GM12878 (cell line): ENCODE measurements at regions not wholly inside any gene's neighbourhood (a gene's known extent, or its start where the extent isn't known, plus 50 kb on each side); places are given as distances from the start of the nearest gene placed in this dataset.

ENCODE experiments used
- ATF3 ChIP-seq: IDR thresholded peaks from 2 replicates; pipeline ENCODE4 v1.6.1; 2011; ENCODE audit warnings: low read depth, mild to moderate bottlenecking, low read length, moderate library complexity, borderline replicate concordance; ENCODE audit errors: extremely low read depth
- EP300 ChIP-seq, 2 experiments: fragments of 150-350 bp in 1 of 2; IDR thresholded peaks; 2 replicates each; pipeline ENCODE4 v1.6.1; 2011 to 2012; ENCODE audit warnings: low read depth in 2 of 2, low read length in 2 of 2, borderline replicate concordance in 1 of 2, improper control_type of control experiment in 1 of 2, inconsistent platforms in 1 of 2; ENCODE audit not compliant: control insufficient read depth in 1 of 2
- LARP7 ChIP-seq: fragments of 450-650 bp; IDR thresholded peaks from 2 replicates; pipeline ENCODE4 v1.6.1; 2017; ENCODE audit warnings: mild to moderate bottlenecking
- POLR2A ChIP-seq: IDR thresholded peaks from 2 replicates; pipeline ENCODE4 v1.6.1; 2011; ENCODE audit warnings: low read depth, mild to moderate bottlenecking, low read length
- POLR2AphosphoS5 ChIP-seq: IDR thresholded peaks from 2 replicates; pipeline ENCODE4 v1.6.1; 2011; ENCODE audit warnings: mild to moderate bottlenecking, low read length, inconsistent platforms
- ZNF217 ChIP-seq: fragments of 450-650 bp; IDR thresholded peaks from 2 replicates; pipeline ENCODE4 v1.6.1; 2017; ENCODE audit warnings: antibody characterized with exemption, mild to moderate bottlenecking
- TF ChIP-seq, protein P1 (sequence below), 3 experiments: IDR thresholded peaks in 2 of 3; conservative IDR thresholded peaks in 1 of 3; 2 replicates each; pipeline ENCODE4 v1.5.1; 2011; ENCODE audit warnings: low read depth in 3 of 3, low read length in 3 of 3, mild to moderate bottlenecking in 3 of 3, control low read depth in 2 of 3, moderate library complexity in 2 of 3, inconsistent platforms in 1 of 3, mixed read lengths in 1 of 3; ENCODE audit not compliant: control insufficient read depth in 2 of 3, insufficient read depth in 1 of 3; ENCODE audit errors: extremely low read depth in 1 of 3

DNA sequence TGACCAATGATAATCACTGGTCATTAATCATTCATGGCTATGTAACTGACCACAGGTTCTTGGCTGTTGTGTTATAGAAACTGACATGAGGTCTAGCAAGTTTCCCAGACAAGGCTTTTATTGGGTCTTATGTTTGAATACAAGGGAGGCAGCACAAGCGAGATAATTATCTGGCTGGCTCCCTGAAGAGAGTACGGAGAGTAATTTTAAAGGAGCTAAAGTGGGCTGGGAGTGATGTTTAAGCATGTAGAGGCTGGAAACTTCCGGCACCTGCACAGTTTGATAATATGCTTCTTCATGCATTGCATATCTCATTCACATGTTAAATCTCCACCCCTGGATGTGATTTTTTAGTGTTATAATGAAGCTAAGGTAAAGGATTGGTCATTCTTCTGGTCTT is 116.2 kb upstream of the KCNK1 start:
- TF ChIP-seq POLR2AphosphoS5, result no peak
- no peak for TF ChIP-seq LARP7
- no peak for TF ChIP-seq ATF3
- TF ChIP-seq EP300 (IDR thresholded peaks at IDR 0.05; ENCODE audit: borderline replicate concordance in 1 of 2, control insufficient read depth in 1 of 2, low read depth in 2 of 2, low read length in 2 of 2), result no peak
- no peak for TF ChIP-seq POLR2A
- no peak for TF ChIP-seq ZNF217
- TF ChIP-seq, protein P1, sequence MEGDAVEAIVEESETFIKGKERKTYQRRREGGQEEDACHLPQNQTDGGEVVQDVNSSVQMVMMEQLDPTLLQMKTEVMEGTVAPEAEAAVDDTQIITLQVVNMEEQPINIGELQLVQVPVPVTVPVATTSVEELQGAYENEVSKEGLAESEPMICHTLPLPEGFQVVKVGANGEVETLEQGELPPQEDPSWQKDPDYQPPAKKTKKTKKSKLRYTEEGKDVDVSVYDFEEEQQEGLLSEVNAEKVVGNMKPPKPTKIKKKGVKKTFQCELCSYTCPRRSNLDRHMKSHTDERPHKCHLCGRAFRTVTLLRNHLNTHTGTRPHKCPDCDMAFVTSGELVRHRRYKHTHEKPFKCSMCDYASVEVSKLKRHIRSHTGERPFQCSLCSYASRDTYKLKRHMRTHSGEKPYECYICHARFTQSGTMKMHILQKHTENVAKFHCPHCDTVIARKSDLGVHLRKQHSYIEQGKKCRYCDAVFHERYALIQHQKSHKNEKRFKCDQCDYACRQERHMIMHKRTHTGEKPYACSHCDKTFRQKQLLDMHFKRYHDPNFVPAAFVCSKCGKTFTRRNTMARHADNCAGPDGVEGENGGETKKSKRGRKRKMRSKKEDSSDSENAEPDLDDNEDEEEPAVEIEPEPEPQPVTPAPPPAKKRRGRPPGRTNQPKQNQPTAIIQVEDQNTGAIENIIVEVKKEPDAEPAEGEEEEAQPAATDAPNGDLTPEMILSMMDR (IDR thresholded peaks at IDR 0.05 in 2 of 3, conservative IDR thresholded peaks at IDR 0.05 in 1 of 3; ENCODE audit: control insufficient read depth in 2 of 3, extremely low read depth in 1 of 3, insufficient read depth in 1 of 3, low read depth in 3 of 3, low read length in 3 of 3), result no peak
